ENCODE measurements at regions not wholly inside any gene's neighbourhood (a gene's known extent, or its start where the extent isn't known, plus 50 kb on each side); places are given as distances from the start of the nearest gene placed in this dataset.

- intact Hi-C loops (cut with DNase I) = no loop called here
- no peak for DNase-seq
Observed at GRCh38 chr10:10320956-10321355, 696.7 kb upstream of the CELF2 start.

GRCh38 chr10:10326116-10326515, 691.6 kb upstream of the CELF2 start:
- no peak overlapping the region for H3K27ac ChIP-seq
- no peaks in the 10 kb centered on the region for H3K9me3 ChIP-seq
- 80 to 83% methylated on average over 4 of the region's 4 CpGs for WGBS, 2 donors
- peaks cover 0 to 2% (median 0%) of the 10 kb centered on the region in 3 donors for H3K4me1 ChIP-seq
- intact Hi-C loops (cut with DNase I) = no loop called here
- H3K27me3 ChIP-seq = no peaks in the 10 kb centered on the region
- H3K36me3 ChIP-seq = no peaks in the 10 kb centered on the region
- H3K4me3 ChIP-seq = no peak overlapping the region
- no peak for DNase-seq
- TF ChIP-seq CTCF (IDR thresholded peaks at IDR 0.05) (no peak), POLR2A (IDR thresholded peaks at IDR 0.05) (no peak)

More at GRCh38 chr10:10320956-10321355, 696.7 kb upstream of the CELF2 start:
- WGBS, 2 donors = 13 to 27% methylated on average over 3 of the region's 3 CpGs
- TF ChIP-seq POLR2A (IDR thresholded peaks at IDR 0.05) = no peak
- no peak for TF ChIP-seq CTCF (IDR thresholded peaks at IDR 0.05)
- Histone ChIP-seq H3K27ac (no peak overlapping the region), H3K4me1 (peaks cover 0 to 9% (median 5%) of the 10 kb centered on the region in 3 donors), H3K4me3 (no peak overlapping the region), H3K9me3 (no peaks in the 10 kb centered on the region), H3K36me3 (no peaks in the 10 kb centered on the region), H3K27me3 (no peaks in the 10 kb centered on the region)

- H3K27me3 ChIP-seq = no peaks in the 10 kb centered on the region
- H3K4me1 ChIP-seq = no peaks in the 10 kb centered on the region
- intact Hi-C loops (cut with DNase I) = no loop called here
- H3K36me3 ChIP-seq = no peaks in the 10 kb centered on the region
- no peaks in the 10 kb centered on the region for H3K9me3 ChIP-seq
- 60 to 62% methylated on average over 4 of the region's 4 CpGs for WGBS, 2 donors
- TF ChIP-seq POLR2A (IDR thresholded peaks at IDR 0.05) (no peak), CTCF (IDR thresholded peaks at IDR 0.05) (no peak)
- no peak overlapping the region for H3K4me3 ChIP-seq
- DNase-seq = no peak
- H3K27ac ChIP-seq = no peak overlapping the region
Observed at GRCh38 chr10:10327934-10328333, 689.7 kb upstream of the CELF2 start.

GRCh38 chr10:10330418-10330817, 687.3 kb upstream of the CELF2 start:
- no peak for DNase-seq
- Histone ChIP-seq H3K4me1 (no peaks in the 10 kb centered on the region), H3K27me3 (no peaks in the 10 kb centered on the region), H3K4me3 (no peak overlapping the region), H3K36me3 (no peaks in the 10 kb centered on the region), H3K27ac (no peak overlapping the region), H3K9me3 (no peaks in the 10 kb centered on the region)
- 59 to 72% methylated on average over 5 of the region's 5 CpGs for WGBS, 2 donors
- TF ChIP-seq POLR2A (IDR thresholded peaks at IDR 0.05) (no peak), CTCF (IDR thresholded peaks at IDR 0.05) (no peak)
- intact Hi-C loops (cut with DNase I) = no loop called here

GRCh38 chr10:10332786-10333185, 684.9 kb upstream of the CELF2 start:
- TF ChIP-seq CTCF (IDR thresholded peaks at IDR 0.05) (no peak), POLR2A (IDR thresholded peaks at IDR 0.05) (no peak)
- DNase-seq = no peak

More at GRCh38 chr10:10332786-10333185, 684.9 kb upstream of the CELF2 start:
- Histone ChIP-seq H3K4me3 (no peak overlapping the region), H3K36me3 (no peaks in the 10 kb centered on the region), H3K27ac (no peak overlapping the region), H3K9me3 (no peaks in the 10 kb centered on the region), H3K27me3 (no peaks in the 10 kb centered on the region), H3K4me1 (no peaks in the 10 kb centered on the region)
- intact Hi-C loops (cut with DNase I) = no loop called here
- 66 to 84% methylated on average over 2 of the region's 2 CpGs for WGBS, 2 donors

Data from esophagus squamous epithelium (tissue), 5 donors.